HG02763 (cell line): ENCODE measurements at regions not wholly inside any gene's neighbourhood (a gene's known extent, or its start where the extent isn't known, plus 50 kb on each side); places are given as distances from the start of the nearest gene placed in this dataset.
"Not testable (repeated sequence)": the region's sequence is repeated elsewhere in the genome, so short reads cannot be mapped to it uniquely, and the experiment has no call there.

Experiments used
- ATAC-seq: cut with Tn5 transposase; IDR thresholded peaks from one replicate; pipeline ENCODE4 v1.9.1; 2021; ENCODE audit warnings: mild to moderate bottlenecking, moderate library complexity; ENCODE audit not compliant: unreplicated experiment

DNA sequence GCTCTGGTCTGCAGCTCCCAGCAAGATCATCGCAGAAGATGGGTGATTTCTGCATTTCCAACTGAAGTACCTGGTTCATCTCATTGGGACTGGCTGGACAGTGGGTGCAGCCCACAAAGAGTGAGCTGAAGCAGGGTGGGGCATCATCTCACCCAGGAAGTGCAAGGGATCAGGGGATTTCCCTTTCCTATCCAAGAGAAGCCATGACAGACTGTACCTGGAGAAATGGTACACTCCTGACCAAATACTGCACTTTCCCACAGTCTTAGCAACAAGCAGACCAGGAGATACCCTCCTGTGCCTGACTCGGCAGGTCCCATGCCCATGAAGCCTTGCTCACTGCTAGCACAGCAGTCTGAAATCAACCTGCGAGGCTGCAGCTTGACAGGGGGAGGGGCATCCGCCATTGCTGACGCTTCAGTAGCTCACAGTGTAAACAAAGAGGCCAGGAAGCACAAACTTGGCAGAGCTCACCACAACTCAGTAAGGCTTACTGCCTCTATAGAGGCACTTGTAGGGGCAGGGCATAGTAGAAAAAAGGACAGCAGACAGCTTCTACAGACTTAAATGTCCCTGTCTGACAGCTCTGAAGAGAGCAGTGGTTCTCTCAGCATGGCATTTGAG lies 60.5 kb downstream of the AREG start:
- not testable (repeated sequence) for ATAC-seq

DNA sequence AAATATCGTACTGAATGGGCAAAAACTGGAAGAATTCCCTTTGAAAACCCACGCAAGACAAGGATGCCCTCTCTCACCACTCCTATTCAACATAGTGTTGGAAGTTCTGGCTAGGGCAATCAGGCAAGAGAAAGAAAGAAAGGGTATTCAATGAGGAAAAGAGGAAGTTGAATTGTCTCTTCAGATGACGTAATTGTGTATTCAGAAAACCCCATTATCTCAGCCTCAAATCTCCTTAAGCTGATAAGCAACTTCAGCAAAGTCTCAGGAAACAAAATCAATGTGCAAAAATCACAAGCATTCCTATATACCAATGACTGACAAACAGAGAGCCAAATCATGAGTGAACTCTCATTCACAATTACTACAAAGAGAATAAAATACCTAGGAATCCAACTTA lies 64.4 kb downstream of the AREG start:
- not testable (repeated sequence) for ATAC-seq

DNA sequence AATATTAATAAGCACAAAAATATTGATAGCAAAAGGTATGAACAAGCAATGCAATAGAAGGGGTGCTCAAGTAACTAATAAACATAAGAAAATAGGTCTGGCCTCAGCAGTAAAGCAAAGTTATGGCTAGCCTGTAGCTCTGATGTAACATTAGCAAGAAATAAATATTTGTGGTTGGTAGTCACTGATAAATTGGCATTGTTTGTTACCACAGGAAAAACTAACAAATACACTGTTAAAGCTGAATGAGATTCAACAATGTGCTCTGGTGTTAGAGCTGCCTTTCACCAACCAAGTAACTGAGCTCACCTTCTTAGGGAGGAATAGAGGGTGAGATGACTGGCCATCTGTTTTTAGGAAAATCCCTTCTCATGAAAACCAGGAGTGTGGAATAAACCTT lies 71.4 kb downstream of the AREG start:
- ATAC-seq: no peak

GRCh38 chr4:74517996-74518395 lies 73.1 kb downstream of the AREG start:
- ATAC-seq: no peak

- no peak for ATAC-seq
These were observed 77.5 kb downstream of the AREG start for GRCh38 chr4:74522251-74522991.

GRCh38 chr4:74523096-74523495 lies 78.2 kb downstream of the AREG start:
- ATAC-seq: no peak

GRCh38 chr4:74524985-74525384 lies 80.0 kb downstream of the AREG start:
- ATAC-seq: no peak

GRCh38 chr4:74527049-74527448 lies 82.1 kb downstream of the AREG start:
- ATAC-seq: no peak

DNA sequence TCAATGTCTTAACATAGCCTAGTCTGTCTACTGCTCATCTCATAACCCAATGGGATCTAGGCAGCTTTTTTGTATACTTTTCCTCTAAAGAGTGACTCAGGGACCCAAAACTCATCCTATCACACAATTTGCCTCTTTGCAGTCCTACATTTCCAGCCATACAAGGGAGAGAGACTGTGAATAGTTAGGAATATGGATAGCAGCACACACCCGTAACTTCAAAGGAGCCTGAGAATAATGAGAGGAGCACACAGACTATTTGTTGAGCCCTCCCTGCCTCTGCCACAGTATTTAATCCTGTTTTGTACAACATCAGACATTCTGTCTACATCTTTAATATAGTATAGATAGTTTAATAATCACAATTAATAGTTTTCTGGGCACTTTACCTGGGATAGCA lies 83.2 kb downstream of the AREG start:
- ATAC-seq: no peak

- no peak for ATAC-seq
These were observed 84.5 kb downstream of the AREG start for GRCh38 chr4:74529284-74530041.

- peak; percentile 77 for ATAC-seq
These were observed 87.2 kb downstream of the AREG start for GRCh38 chr4:74531963-74532794.

- ATAC-seq: no peak
These were observed 89.2 kb downstream of the AREG start for GRCh38 chr4:74534121-74534520.

DNA sequence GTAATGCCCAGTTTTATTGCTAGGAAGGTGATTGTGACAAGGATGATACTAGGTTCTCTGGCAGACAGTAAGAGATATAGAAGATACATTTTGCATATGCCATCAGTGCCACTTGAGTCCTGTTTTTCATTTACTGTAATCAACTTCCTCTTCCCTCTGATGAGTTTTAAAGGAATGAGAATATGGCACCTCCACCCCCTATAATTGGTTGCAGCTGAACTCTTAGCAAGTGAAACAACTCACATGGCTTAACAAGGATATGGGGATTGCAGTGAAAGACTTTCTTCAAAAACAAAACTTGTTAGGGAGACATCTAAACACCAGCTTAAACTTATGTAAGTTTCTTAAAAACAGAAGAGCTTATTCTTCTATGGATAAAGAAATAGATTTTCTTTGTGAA lies 90.0 kb downstream of the AREG start:
- no peak for ATAC-seq

- ATAC-seq: no peak
These were observed 90.6 kb downstream of the AREG start for GRCh38 chr4:74535512-74535911.

DNA sequence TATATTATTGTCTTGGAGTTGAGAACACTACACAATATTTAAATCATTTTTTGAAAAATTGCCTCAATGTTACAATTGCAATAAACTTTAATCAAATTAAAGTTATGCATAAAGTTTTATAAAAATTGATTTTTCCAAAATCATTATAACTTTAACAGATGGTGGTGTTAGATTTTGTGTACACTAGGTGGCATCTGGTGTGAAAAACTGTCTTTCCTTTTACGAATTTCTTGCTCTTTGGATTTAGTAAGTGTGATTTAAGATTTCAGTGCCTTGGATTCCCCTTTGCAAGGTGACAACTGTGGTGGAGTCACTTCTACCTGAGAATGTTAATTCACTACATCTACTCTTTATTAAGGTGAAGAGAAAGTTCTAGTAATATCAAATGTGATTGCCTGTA lies 91.6 kb downstream of the AREG start:
- ATAC-seq: no peak

GRCh38 chr4:74537459-74537858 lies 92.5 kb downstream of the AREG start:
- ATAC-seq: no peak

GRCh38 chr4:74539044-74539790 lies 94.3 kb downstream of the AREG start:
- no peak for ATAC-seq

- no peak for ATAC-seq
These were observed 95.3 kb downstream of the AREG start for GRCh38 chr4:74540193-74540592.

DNA sequence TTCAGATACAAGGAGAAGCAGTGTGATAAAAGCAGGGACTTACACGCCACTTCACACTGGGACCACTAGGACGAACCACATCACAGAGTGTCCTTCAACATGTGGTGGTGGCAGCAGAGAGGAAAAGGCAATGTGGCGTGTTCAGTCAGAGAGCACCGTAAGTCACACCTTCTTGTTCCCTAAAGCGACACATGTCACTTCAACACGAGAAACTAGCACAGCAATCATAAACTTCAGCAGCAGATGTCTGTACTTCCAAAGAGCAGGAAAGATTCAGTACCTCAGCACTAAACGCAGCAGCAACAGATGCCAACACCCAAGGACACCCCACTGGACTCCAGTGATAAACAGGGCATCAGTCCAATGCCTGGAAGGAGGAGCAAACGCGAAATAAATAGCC lies 96.7 kb downstream of the AREG start:
- no peak for ATAC-seq

- ATAC-seq: peak; percentile 90
These were observed 98.4 kb downstream of the AREG start for GRCh38 chr4:74543231-74543781.
